HG03442 (cell line): ENCODE measurements at regions not wholly inside any gene's neighbourhood (a gene's known extent, or its start where the extent isn't known, plus 50 kb on each side); places are given as distances from the start of the nearest gene placed in this dataset.
"Not testable (repeated sequence)": the region's sequence is repeated elsewhere in the genome, so short reads cannot be mapped to it uniquely, and the experiment has no call there.

ENCODE experiments used
- ATAC-seq: cut with Tn5 transposase; IDR thresholded peaks from one replicate; pipeline ENCODE4 v1.9.1; 2021; ENCODE audit warnings: mild to moderate bottlenecking, moderate library complexity; ENCODE audit not compliant: unreplicated experiment

DNA sequence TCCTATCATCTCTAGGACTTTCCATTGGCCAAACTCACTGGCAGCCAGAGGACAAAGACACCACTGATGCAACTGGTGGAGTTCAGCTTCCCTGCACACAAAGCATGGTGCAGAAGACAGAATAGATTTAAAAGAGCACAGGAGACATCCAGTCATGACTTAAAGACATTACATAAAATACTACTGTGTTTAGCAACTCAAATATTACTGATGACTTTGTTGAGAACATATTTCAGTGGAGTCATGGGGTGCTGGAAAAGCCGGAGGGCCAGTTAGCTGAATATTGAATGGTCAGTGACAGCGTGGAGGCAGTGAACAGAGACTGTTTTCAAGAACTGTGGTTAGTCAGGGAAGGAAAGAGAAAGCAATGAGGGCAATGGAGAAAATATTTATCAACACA, 296.3 kb upstream of the NRP1 start:
- ATAC-seq, result no peak

DNA sequence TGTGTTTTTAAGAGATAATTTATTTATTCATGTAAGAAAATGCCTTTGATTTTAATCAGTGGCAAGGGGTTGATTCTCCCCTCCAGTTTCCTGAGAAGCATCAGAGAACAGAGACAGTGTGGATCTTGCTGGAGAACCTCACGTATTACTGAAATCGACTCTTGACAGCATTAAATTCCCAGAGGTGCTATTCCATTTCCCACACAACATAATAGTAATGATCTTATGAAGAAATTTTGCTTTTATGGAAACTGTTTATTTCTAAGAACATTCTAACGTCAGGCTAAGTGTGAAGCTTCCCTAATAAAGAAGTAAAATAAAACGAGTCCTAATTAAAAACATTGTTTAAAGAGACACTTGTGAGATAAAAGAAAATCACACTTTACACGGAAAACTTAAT, 293.1 kb upstream of the NRP1 start:
- no peak for ATAC-seq

DNA sequence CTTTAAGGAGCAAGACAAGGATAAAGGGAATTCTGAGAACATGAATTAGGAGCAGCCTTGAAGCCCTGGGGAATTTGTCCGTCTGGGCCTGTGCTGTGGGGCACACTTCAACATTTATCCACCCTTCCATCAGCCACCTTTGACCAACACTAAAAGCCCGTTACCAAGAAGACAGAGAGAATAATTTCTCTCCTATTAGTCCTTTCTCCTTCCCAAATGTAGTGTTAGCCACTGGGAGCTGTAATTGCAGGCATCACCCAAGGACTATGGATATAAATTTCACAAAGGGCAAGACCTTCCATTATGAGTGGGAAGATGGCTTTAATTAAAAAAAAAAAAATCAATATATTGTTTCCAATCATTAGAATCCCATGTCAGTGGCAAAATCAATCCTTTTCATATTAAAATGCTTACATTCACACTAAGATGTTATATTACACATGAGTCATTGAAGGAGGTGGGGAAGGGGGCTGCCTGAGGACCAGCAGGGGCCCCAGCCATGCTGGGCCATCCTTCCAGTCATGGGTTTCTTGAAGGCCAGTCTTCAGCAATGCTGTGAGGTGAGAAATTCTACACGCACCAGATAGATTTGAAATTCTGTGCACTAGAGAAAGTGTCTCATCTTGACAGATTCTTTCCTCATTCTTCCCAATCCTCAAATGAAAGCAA, 292.5 kb upstream of the NRP1 start:
- no peak for ATAC-seq

GRCh38 chr10:33623669-33624068, 289.2 kb upstream of the NRP1 start:
- no peak for ATAC-seq

GRCh38 chr10:33621101-33621500, 286.6 kb upstream of the NRP1 start:
- no peak for ATAC-seq

DNA sequence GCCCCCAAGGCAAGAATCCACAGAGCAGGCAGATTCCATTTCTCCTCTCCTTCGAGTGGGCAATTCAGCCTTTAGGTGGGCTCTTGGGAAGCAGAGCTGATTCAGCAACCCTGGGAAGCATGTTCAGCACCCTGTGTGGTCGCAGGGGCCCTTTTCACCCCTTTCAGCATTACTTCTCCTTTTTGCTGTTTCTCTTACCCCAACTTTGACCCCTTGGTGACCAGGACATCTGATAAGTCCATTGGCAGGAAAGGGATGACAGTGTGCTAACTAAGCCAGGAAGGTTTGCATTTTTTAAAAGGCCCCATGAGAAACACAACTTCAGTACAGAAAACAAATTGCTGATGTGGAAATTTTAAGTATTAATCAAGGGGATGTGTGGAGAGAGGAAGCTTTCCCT, 283.7 kb upstream of the NRP1 start:
- ATAC-seq, result no peak

- ATAC-seq, result no peak
Measured at GRCh38 chr10:33617381-33618080, 283.1 kb upstream of the NRP1 start.

GRCh38 chr10:33616956-33617355, 282.5 kb upstream of the NRP1 start:
- ATAC-seq, result no peak

DNA sequence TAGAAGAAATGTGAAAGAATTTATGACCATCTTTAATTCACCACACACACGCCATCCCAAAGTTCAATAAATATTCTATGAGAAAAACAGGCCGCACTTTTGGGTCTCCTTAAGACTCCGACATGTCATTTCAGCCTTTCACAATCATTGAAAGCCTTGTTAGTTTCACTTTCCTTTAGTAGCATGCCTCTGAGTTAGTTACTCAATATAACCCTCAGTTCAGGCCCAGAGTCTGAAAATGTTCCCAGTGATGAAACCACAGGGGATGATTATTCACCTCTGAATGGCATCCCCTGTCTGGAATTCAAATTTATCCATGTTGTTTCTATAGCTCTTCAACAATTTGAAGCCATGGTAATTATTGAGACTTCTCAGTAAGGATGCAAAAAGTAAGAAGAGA, 278.1 kb upstream of the NRP1 start:
- peak; percentile 59 for ATAC-seq

DNA sequence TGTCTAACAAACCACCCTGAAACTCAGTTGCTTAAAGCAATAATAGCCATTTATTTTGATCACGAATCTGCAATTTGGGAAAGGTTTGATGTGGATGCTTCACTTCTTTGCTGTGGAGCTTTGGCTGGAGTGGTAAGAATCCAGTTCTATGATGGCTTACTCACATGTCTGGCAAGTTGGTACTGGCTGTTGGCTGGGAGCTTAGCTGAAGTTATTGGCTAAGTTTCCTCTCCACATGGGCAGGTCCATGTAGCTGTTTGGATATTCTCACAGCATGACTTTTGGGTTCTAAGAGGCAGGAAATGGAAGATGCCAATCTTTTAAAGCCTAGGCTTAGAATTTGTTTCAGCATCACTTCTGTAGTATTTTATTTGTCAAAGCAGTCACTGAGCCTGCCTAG, 277.6 kb upstream of the NRP1 start:
- ATAC-seq, result no peak

DNA sequence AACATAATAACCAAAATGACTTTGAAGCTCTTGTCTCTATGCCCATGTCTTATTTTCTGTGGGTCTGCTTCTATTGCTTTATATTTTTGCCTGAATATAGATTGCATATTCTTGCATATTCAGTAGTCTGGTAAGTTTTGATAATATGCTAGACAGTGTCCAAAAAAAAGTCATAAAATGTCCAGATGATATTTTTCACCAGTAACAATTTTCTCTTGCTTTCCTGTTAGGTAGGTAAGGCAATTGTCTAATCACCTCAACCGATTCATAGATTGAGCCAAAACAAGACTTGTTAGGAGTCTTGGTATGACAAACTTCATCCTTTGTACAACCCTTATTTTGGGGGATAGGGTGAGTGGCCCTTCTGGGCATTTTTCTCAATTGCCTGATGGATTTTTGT, 277.0 kb upstream of the NRP1 start:
- no peak for ATAC-seq

GRCh38 chr10:33609546-33609945, 275.1 kb upstream of the NRP1 start:
- ATAC-seq, result no peak

- no peak for ATAC-seq
Measured at GRCh38 chr10:33602278-33602677, 267.8 kb upstream of the NRP1 start.

DNA sequence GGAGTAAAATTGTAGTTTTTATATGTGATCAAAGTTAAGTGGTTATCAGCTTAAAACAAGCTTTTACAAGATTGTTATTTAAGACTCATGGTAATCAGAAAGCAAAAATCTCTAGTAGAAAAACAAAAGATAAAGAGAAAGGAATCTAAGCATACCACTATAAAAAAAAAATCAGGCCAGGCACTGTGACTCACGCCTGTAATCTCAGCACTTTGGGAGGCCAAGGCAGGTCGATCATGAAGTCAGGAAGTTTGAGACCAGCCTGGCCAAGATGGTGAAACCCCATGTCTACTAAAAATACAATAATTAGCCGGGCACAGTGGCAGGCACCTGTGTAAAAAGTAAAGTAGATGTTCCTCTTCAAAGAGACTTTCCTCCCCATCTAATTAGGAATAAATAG, 265.9 kb upstream of the NRP1 start:
- no peak for ATAC-seq

DNA sequence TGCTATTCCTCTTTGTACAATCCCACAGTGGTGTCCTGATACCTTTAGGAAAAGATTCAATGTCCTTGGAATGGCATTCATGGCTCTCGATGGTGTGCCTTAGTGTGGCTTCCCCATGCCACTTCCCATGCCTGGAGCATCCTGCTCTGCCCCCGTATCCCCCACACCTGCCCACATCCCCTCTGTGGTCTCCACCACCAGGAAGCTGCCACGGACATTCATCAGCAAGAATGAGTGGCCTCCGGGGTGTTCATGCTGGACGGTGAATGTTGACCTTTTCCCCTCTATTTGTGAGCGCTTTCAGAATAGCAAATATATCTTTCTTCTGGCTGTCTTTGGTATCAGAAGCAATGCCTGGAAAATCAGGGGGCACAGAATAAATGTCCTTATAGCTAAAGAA, 262.0 kb upstream of the NRP1 start:
- no peak for ATAC-seq

DNA sequence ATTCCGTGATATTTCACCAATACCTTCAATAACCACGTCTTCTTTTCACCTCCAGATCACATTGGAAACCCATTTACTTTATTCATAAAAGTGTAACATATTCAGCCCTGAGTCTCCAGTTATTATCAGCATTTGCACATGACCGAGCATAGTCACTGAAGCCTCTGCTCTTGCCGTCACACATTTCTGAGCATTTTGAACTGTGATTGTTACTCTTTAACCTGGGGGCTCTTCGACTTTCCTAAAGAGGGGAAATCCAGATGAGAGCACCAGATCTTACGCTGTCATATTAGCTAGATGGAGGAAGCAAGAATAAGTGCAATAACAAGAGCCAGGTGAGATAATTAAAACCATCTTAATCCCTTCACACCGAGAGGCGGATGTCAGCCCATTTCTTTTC, 260.0 kb upstream of the NRP1 start:
- no peak for ATAC-seq

DNA sequence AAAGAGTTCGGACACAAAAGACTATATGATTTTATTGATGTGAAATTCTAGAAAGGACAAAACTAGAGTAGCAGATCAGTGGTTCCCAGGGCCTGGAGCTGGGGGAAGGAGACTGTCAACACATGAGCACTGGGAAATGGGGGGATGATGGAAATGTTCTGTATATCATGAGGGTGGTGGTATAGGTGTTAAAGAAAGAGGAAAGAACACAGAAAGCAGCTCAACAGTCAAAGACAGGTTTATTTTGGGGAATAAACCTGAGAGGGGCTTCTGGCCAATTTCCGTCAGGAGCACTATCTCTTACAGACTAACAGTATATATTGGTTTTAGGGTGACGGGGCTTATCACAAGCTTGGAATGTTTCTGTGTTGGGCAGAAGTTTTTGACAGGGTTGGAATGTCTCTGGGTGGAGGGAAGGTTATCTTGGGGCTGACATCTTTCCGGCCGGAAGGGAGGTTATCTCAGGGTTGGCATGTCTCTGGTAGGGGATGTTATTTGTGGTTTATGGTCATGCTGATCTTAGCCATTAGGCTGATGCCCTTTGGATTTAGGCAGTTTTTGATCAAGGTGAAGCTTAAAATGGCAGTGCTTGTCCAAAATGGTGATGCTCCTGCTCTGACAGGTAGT, 254.6 kb upstream of the NRP1 start:
- no peak for ATAC-seq

DNA sequence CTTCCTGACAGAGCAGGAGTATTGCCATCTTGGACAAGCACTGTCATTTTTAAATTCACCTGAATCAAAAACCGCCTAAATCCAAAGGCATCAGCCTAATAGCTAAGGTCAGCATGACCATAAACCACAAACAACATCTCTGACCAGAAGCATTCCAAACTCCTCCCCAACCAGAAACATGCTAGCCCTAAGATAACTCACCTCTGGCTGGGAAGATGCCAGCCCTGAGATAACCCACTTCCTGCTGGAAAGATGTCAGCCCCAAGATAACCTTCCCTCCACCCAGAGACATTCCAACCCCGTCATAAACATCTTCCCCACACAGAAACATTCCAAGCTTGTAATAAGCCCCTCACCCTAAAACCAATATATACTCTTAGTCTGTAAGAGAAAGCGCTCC, 250.1 kb upstream of the NRP1 start:
- not testable (repeated sequence) for ATAC-seq

DNA sequence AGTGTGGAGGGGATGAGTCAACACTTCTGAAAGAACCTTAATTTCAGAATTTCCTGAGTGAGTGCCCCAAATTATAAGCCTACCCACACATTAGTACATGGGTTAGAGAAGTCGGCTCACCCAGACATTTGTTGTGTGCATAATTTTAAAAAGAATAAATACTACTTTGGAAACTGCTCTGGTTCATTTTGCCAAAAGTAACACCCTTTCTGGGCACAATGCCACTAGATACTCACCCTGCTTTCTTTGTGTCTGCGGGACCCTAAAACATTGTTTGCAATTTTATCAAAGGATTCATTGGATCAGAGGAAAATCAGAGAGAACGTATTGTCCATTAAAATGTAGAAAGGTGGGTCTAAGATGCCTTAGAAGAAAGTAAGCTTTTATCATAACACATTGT, 245.5 kb upstream of the NRP1 start:
- no peak for ATAC-seq

- ATAC-seq, result no peak
Measured at GRCh38 chr10:33573606-33574005, 239.1 kb upstream of the NRP1 start.

- no peak for ATAC-seq
Measured at GRCh38 chr10:33571616-33572015, 237.1 kb upstream of the NRP1 start.

GRCh38 chr10:33570495-33570894, 236.0 kb upstream of the NRP1 start:
- ATAC-seq, result no peak
